HEK293T (cell line): ENCODE measurements at regions not wholly inside any gene's neighbourhood (a gene's known extent, or its start where the extent isn't known, plus 50 kb on each side); places are given as distances from the start of the nearest gene placed in this dataset.

ENCODE experiments used
- CTCF ChIA-PET: fragments of 350-600 bp; formaldehyde crosslinking; extraction: SDS; loops from one replicate; lab custom pipeline; 2021; ENCODE audit warnings: antibody characterized with exemption, inconsistent platforms; lab: Yijun Ruan, JAX
- POLR2A ChIA-PET: fragments of 350-600 bp; formaldehyde crosslinking; extraction: SDS; loops from one replicate; lab custom pipeline; 2020; ENCODE audit warnings: antibody characterized with exemption, inconsistent platforms; lab: Yijun Ruan, JAX
- DNase-seq: peaks from one replicate; pipeline ENCODE4 v3.0.0; 2012; ENCODE audit warnings: mixed read lengths; ENCODE audit errors: extremely low spot score
- ARNT ChIP-seq: fragments of 450-650 bp; IDR thresholded peaks from 2 replicates; pipeline ENCODE4 v1.6.1; 2017; ENCODE audit warnings: mild to moderate bottlenecking
- BHLHE40 ChIP-seq: fragments of 450-650 bp; IDR thresholded peaks from 2 replicates; pipeline ENCODE4 v1.6.1; 2016; ENCODE audit warnings: mild to moderate bottlenecking, moderate library complexity, borderline replicate concordance
- CTBP1 ChIP-seq: fragments of 450-650 bp; IDR thresholded peaks from 2 replicates; pipeline ENCODE4 v1.6.1; 2016; ENCODE audit warnings: borderline replicate concordance
- ELF4 ChIP-seq: fragments of 450-650 bp; IDR thresholded peaks from 2 replicates; pipeline ENCODE4 v1.6.1; 2017; ENCODE audit warnings: antibody characterized with exemption
- FOXA1 ChIP-seq: fragments of 450-650 bp; IDR thresholded peaks from 2 replicates; pipeline ENCODE4 v1.6.1; 2016; ENCODE audit warnings: mild to moderate bottlenecking
- FOXK2 ChIP-seq: fragments of 450-650 bp; IDR thresholded peaks from 2 replicates; pipeline ENCODE4 v1.6.1; 2016; ENCODE audit warnings: mild to moderate bottlenecking
- FOXM1 ChIP-seq: fragments of 450-650 bp; IDR thresholded peaks from 2 replicates; pipeline ENCODE4 v1.6.1; 2017; ENCODE audit warnings: mild to moderate bottlenecking, borderline replicate concordance
- HDGF ChIP-seq: fragments of 450-650 bp; IDR thresholded peaks from 2 replicates; pipeline ENCODE4 v1.6.1; 2017; ENCODE audit warnings: antibody characterized with exemption, borderline replicate concordance
- L3MBTL2 ChIP-seq: fragments of 450-650 bp; conservative IDR thresholded peaks from 2 replicates; pipeline ENCODE4 v1.6.1; 2016; ENCODE audit warnings: mild to moderate bottlenecking
- LEF1 ChIP-seq: fragments of 450-650 bp; IDR thresholded peaks from 2 replicates; pipeline ENCODE4 v1.6.1; 2017; ENCODE audit warnings: mild to moderate bottlenecking, borderline replicate concordance
- NFRKB ChIP-seq: fragments of 450-650 bp; IDR thresholded peaks from 2 replicates; pipeline ENCODE4 v1.6.1; 2016; ENCODE audit warnings: mild to moderate bottlenecking, moderate library complexity
- SP1 ChIP-seq: fragments of 450-650 bp; IDR thresholded peaks from 2 replicates; pipeline ENCODE4 v1.6.1; 2017
- SUZ12 ChIP-seq: fragments of 450-650 bp; IDR thresholded peaks from 2 replicates; pipeline ENCODE4 v1.6.1; 2016; ENCODE audit warnings: mild to moderate bottlenecking
- TARDBP ChIP-seq: fragments of 450-650 bp; IDR thresholded peaks from 2 replicates; pipeline ENCODE4 v1.6.1; 2016
- ZNF384 ChIP-seq: fragments of 450-650 bp; IDR thresholded peaks from 2 replicates; pipeline ENCODE4 v1.6.1; 2016
- TF ChIP-seq, protein P1 (sequence below): fragments of 450-650 bp; IDR thresholded peaks from 2 replicates; pipeline ENCODE4 v1.6.1; 2016

DNA sequence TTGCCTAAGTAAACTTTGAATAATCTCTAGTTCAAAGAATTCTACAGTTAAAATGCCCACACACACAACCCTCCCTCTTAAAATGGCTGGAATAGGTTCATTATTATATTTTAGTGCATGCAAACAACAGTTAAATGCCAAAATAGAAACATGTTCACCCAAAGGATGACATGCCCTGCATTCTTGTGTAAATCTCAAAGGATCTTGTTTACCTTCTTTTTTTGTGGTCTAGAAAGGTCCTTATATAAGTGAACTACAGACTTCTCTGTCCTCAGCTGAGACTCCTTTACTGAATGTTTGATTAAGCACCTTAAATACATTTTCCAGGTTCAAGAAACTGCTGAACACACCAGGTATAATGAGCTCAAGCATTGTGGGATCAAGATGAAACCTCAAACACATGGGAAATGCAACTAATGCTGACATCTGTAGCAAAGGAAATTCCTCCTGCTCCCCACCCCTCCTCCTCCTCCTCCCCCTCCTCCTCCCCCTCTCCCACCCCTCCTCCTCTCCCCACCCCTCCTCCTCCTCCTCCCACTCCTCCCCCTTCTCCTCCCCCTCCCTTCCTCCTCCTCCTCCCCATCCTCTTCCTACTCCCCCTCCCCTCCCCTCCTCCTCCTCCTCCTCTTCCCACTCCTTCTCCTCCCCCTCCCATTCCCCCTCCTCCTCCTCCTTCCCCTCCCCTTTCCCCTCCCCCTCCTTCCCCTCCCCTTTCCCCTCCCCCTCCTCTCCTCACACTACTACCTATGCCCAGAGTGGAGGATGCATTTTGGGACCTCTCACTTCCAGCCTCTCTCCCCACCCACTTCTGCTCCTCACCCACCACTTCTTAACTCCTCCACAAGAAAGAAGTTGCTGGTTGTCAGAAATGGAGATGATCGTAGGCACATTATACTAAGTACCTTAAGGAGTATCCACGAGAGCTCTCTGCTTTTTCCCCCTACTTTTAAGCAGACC, 233.9 kb downstream of the MRPL39 start:
- TF ChIP-seq FOXM1 (no peak), SUZ12 (no peak), TARDBP (no peak)
- DNase-seq: no peak
- ChIA-PET CTCF (no interaction called here), POLR2A (no interaction called here)

DNA sequence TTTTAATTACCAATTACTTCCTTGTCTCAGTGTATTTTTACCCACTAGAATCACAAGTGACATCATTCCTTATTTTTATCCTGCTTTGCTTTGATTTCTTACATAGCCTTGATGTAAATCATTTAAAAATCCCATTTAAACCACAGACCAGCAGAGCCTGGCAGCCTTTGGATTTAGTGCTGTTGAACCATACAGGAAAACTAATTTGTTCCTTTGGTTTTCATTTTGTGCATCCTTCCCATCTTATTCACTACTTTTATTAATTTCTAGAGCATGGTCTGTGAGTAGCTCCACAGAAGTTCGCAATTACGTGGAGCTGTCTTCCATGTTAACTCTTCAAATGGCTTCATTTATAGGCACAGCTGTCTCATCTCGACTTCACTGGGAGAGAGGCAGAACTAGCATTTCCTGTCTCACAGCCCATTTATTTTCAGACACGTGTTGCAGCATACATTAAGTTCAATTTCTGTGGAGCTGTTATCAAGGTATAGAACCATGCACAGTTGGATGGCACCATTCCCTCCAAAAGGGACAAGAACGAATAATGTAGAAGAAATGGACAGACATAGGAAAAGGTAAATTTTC, 235.3 kb downstream of the MRPL39 start:
- ChIA-PET CTCF (interaction anchor here (0.5 kb wide), 1 partner anchor 1507 kb away, joined by 3 read pairs; no protein-coding TSS in a partner anchor), POLR2A (no interaction called here)
- TF ChIP-seq L3MBTL2 (no peak), FOXK2 (no peak), FOXM1 (no peak), LEF1 (no peak), SUZ12 (no peak)
- no peak for DNase-seq

DNA sequence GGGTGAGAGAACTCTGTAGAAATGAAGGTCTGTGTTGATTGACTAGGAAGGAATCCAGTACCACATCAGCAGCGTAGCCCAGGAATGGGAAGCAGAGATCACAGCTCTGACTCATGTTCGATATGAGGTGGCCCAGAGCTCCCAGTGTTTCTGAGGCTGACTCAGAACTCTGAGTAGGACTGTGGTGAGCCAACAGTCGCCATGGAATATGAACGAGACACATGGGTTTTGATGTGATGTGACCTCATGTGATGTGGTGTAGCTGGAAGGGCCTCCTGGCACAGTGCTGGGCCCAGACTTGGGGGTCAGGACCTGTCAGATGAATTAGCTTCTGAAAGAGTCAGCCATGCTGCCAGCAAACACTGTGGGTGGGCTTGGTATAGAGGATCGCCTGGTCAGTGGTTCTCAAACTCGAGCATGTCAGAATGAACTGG, 237.0 kb downstream of the MRPL39 start:
- ChIA-PET POLR2A (no interaction called here), CTCF (no interaction called here)
- DNase-seq: no peak
- TF ChIP-seq ARNT (no peak), TARDBP (no peak), CTBP1 (no peak), L3MBTL2 (no peak), FOXA1 (no peak), SP1 (no peak), ZNF384 (no peak), BHLHE40 (no peak), NFRKB (no peak)
- TF ChIP-seq, protein P1, sequence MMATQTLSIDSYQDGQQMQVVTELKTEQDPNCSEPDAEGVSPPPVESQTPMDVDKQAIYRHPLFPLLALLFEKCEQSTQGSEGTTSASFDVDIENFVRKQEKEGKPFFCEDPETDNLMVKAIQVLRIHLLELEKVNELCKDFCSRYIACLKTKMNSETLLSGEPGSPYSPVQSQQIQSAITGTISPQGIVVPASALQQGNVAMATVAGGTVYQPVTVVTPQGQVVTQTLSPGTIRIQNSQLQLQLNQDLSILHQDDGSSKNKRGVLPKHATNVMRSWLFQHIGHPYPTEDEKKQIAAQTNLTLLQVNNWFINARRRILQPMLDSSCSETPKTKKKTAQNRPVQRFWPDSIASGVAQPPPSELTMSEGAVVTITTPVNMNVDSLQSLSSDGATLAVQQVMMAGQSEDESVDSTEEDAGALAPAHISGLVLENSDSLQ: no peak

DNA sequence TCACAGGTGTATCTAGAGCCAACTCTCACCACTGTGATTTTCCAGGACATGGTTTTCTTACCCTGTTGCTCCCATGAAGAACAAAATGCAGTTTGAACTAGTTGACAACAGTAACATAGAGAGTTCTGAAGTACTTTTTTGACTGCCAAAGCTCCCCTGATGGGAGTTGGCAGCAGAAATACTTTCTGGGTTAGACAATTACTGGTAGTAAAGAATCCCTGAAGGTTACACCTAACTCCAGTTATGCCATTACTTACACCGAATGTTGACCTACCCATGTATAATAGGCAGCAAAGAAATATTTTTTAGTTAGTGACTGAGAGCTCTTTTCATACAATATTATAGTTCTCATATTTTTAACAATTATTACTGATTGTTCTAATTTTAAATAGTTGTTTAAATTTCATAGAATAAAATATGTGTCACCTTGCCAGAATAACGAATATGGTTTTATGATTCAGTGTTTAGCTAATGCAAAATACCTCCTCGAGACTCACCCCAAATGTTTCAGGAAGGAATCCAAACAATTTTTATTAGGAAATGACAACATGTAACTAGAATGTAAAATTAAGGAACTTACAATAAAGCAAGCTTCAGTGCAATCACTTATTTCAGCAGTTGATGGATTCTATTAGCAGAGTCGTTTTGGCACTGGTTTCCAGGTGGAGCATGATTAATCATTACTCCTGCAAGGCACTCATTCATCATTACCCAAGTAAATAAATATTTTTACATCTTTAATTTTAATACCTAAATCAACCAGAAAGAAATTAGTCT, 237.6 kb downstream of the MRPL39 start:
- CTCF ChIA-PET: interaction anchor here (0.9 kb wide), 1 partner anchor 15 kb away, joined by 3 read pairs; no protein-coding TSS in a partner anchor
- DNase-seq: no peak
- no peak for TF ChIP-seq TARDBP
- TF ChIP-seq, protein P1: no peak
- POLR2A ChIA-PET: no interaction called here

DNA sequence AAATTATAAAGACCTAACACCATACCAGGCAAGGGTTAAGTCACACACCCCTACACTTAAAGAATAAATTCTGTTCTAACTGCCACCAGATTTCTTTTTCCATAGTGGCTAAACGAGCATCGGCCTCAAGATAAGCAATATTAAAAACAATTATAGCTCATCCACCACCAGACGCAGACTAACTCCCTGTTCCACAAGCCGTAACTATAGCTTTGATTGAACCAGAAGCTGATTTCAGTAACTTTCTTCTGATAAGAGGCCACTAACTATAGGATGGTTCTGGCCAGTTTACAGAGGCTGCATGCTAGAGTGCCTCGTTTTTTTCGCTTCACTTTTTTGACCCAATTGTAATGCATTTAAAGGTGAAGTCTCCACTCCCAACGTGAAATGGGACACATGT, 238.8 kb downstream of the MRPL39 start:
- CTCF ChIA-PET: interaction anchor here (0.9 kb wide), 1 partner anchor 17 kb away, joined by 3 read pairs; no protein-coding TSS in a partner anchor
- POLR2A ChIA-PET: interaction anchor here (0.6 kb wide), 1 partner anchor 225 kb away, joined by 3 read pairs; no protein-coding TSS in a partner anchor
- TF ChIP-seq ELF4 (no peak), ARNT (no peak), CTBP1 (no peak), ZNF384 (no peak), LEF1 (no peak), HDGF (no peak), SUZ12 (no peak), BHLHE40 (no peak), FOXK2 (no peak), L3MBTL2 (no peak), FOXM1 (no peak), NFRKB (no peak), TARDBP (no peak), SP1 (no peak), FOXA1 (no peak)
- TF ChIP-seq, protein P1: no peak
- DNase-seq: no peak

DNA sequence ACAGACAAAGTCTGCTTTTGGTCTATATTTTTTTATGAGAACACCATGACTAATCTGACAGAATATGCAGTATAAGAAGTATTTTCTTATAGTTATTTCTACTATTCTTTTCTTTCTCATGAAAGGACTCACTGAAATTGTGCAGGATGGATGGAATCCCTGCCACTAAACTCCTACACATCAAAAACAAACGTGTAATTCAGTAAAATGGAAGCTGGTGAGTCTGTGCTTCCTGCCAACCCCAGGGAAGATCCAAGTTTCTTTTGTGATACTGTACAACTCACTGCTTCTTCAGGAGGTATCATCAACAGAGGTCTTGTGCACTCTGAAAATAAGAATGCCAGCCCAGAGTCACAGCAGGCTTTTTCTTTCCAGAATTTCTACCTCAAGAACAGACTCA, 241.2 kb downstream of the MRPL39 start:
- ChIA-PET POLR2A (no interaction called here), CTCF (no interaction called here)

More for the DNA sequence above, 241.2 kb downstream of the MRPL39 start:
- DNase-seq: no peak
- TF ChIP-seq ELF4: no peak
- no peak for TF ChIP-seq LEF1
- TF ChIP-seq SP1: no peak
- no peak for TF ChIP-seq FOXA1
- TF ChIP-seq, protein P1: no peak
- TF ChIP-seq FOXM1: no peak
- no peak for TF ChIP-seq TARDBP
- no peak for TF ChIP-seq L3MBTL2
- TF ChIP-seq SUZ12: no peak
- TF ChIP-seq ZNF384: no peak
- no peak for TF ChIP-seq NFRKB
- no peak for TF ChIP-seq ARNT
- no peak for TF ChIP-seq CTBP1
- TF ChIP-seq BHLHE40: no peak
- TF ChIP-seq HDGF: no peak
- TF ChIP-seq FOXK2: no peak
